BLaER1 (cell line): ENCODE measurements at regions not wholly inside any gene's neighbourhood (a gene's known extent, or its start where the extent isn't known, plus 50 kb on each side); places are given as distances from the start of the nearest gene placed in this dataset.

Source experiments
- H3K27ac ChIP-seq: shearing (Covaris generic); formaldehyde crosslinking; 2 replicates; pipeline ENCODE4 v1.8.1; 2022
- H3K27me3 ChIP-seq: shearing (Covaris generic); formaldehyde crosslinking; 2 replicates; pipeline ENCODE4 v1.8.1; 2022
- H3K36me3 ChIP-seq: shearing (Covaris generic); formaldehyde crosslinking; 2 replicates; pipeline ENCODE4 v1.8.1; 2022
- H3K4me1 ChIP-seq: shearing (Covaris generic); formaldehyde crosslinking; 2 replicates; pipeline ENCODE4 v1.8.1; 2022
- H3K4me2 ChIP-seq: shearing (Covaris generic); formaldehyde crosslinking; 2 replicates; pipeline ENCODE4 v1.8.1; 2022
- H3K4me3 ChIP-seq: shearing (Covaris generic); formaldehyde crosslinking; 2 replicates; pipeline ENCODE4 v1.8.1; 2022
- H3K9ac ChIP-seq: shearing (Covaris generic); formaldehyde crosslinking; 2 replicates; pipeline ENCODE4 v1.8.1; 2022
- H3K9me3 ChIP-seq: shearing (Covaris generic); formaldehyde crosslinking; 2 replicates; pipeline ENCODE4 v1.8.1; 2022
- H4K20me1 ChIP-seq: shearing (Covaris generic); formaldehyde crosslinking; 2 replicates; pipeline ENCODE4 v1.8.1; 2022
- Cebpa-rat ChIP-seq: shearing (Covaris generic); IDR thresholded peaks from 2 replicates; pipeline ENCODE4 v1.8.1; 2022

DNA sequence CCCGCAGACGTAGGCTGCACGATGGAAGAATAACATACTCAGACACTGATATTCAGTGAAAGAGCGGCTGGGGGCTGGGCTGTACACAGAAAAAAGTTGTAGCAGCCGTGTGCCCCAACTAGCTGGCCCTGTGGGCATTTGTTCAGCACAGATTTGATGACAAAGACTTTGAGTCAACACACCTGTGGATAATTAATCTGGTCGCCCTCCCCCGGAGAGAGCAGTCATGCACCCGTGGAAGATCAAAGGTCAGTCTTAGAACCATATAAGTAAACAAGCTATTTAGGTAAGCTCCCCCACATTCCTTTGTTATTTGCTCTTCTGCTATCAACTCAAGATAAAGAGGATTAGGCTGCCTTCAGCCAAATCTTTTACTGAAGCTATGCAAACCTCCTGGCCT, 148.4 kb upstream of the HMCN1 start:
- Histone ChIP-seq H3K27me3 (no peaks in the 10 kb centered on the region), H3K9me3 (peaks cover 34% of the 10 kb centered on the region), H3K4me2 (no peak overlapping the region), H3K27ac (no peak overlapping the region), H3K4me1 (no peaks in the 10 kb centered on the region), H3K4me3 (no peak overlapping the region), H4K20me1 (no peaks in the 10 kb centered on the region), H3K9ac (no peak overlapping the region), H3K36me3 (no peaks in the 10 kb centered on the region)
- TF ChIP-seq Cebpa-rat, result no peak

DNA sequence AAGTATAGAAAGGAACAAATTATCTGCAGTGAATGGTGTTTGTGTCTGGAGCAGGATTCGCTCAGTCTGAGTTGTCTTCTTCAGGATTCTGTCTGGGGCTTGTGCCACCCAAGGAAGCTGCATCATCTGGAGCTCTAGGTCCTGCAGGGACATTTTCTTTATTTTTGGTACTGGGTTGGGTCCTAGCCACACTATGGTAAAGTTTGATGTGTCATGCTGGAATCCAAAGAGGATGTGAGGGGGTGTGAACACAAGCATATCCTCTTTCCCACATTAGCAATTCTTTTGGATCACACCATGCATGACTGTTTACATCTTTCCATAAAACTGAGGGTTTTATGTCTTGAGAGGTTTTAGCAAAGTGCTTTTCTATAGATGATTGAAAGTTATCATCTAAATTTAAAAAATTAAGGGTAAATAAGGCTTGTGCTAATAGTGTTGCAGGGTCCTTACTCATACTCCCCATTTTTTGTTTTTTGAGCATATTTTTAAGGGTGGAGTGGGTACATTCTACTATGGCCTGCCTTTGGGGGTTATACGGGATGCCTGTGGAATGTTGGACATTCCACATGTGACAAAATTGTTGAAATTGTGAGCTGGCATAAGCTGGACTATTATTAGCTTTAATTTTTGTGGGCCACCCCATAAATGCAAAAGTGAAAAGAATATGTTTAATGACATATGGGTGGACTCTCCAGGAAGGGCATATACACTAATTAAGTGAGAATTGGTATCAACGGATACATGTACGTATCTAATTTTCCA, 152.0 kb upstream of the HMCN1 start:
- Histone ChIP-seq H3K4me1 (no peaks in the 10 kb centered on the region), H3K4me2 (no peak overlapping the region), H3K4me3 (no peak overlapping the region), H3K9ac (no peak overlapping the region), H3K36me3 (no peaks in the 10 kb centered on the region), H4K20me1 (no peaks in the 10 kb centered on the region), H3K9me3 (peaks cover 69% of the 10 kb centered on the region), H3K27ac (no peak overlapping the region), H3K27me3 (no peaks in the 10 kb centered on the region)
- TF ChIP-seq Cebpa-rat, result no peak

GRCh38 chr1:185581020-185581419, 153.2 kb upstream of the HMCN1 start:
- no peak overlapping the region for H3K27ac ChIP-seq
- no peaks in the 10 kb centered on the region for H4K20me1 ChIP-seq
- no peaks in the 10 kb centered on the region for H3K27me3 ChIP-seq
- no peak overlapping the region for H3K4me2 ChIP-seq
- H3K36me3 ChIP-seq, result no peaks in the 10 kb centered on the region
- H3K9me3 ChIP-seq, result peaks cover 70% of the 10 kb centered on the region
- H3K4me1 ChIP-seq, result no peaks in the 10 kb centered on the region
- H3K9ac ChIP-seq, result no peak overlapping the region
- H3K4me3 ChIP-seq, result no peak overlapping the region
- TF ChIP-seq Cebpa-rat, result no peak

- Histone ChIP-seq H3K4me3 (no peak overlapping the region), H3K9me3 (peaks cover 54% of the 10 kb centered on the region), H3K27me3 (no peaks in the 10 kb centered on the region), H4K20me1 (no peaks in the 10 kb centered on the region), H3K9ac (no peak overlapping the region), H3K27ac (no peak overlapping the region), H3K4me2 (no peak overlapping the region), H3K36me3 (no peaks in the 10 kb centered on the region), H3K4me1 (no peaks in the 10 kb centered on the region)
- TF ChIP-seq Cebpa-rat, result no peak
Measured at GRCh38 chr1:185578293-185578692, 155.9 kb upstream of the HMCN1 start.

- Histone ChIP-seq H3K4me2 (no peak overlapping the region), H3K4me3 (no peak overlapping the region), H3K9me3 (peaks cover 21% of the 10 kb centered on the region), H4K20me1 (no peaks in the 10 kb centered on the region), H3K9ac (no peak overlapping the region), H3K4me1 (no peaks in the 10 kb centered on the region), H3K27ac (no peak overlapping the region), H3K36me3 (no peaks in the 10 kb centered on the region), H3K27me3 (no peaks in the 10 kb centered on the region)
- TF ChIP-seq Cebpa-rat, result no peak
Measured at GRCh38 chr1:185574139-185574875, 159.9 kb upstream of the HMCN1 start.

DNA sequence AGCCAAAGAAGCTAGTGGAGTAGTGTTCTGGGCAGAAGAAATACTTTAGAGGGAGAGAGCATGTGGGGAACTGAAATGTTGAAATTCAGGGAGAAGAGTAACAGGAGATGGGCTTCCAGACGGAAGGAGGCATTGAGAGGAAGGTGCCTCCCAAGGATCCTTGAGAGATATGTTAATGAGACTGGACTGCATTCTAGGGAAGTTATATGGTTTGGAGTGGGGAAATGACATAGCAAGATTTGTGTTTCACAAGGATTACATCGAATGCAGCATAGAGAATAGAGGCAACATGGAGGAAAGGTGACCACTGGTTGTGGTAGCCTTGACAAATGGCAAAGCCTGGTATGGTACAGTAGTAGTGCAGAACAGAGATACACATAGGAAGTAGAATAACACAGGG, 160.5 kb upstream of the HMCN1 start:
- TF ChIP-seq Cebpa-rat, result no peak
- Histone ChIP-seq H4K20me1 (no peaks in the 10 kb centered on the region), H3K9me3 (peaks cover 14% of the 10 kb centered on the region), H3K36me3 (no peaks in the 10 kb centered on the region), H3K27ac (no peak overlapping the region), H3K9ac (no peak overlapping the region), H3K4me1 (peaks cover under 1% of the 10 kb centered on the region; the same call in 1 of the 2 replicates), H3K27me3 (no peaks in the 10 kb centered on the region), H3K4me2 (no peak overlapping the region), H3K4me3 (no peak overlapping the region)

- TF ChIP-seq Cebpa-rat, result no peak
- H3K4me2 ChIP-seq, result no peak overlapping the region
- H3K9me3 ChIP-seq, result peaks cover 9% of the 10 kb centered on the region
- H3K4me1 ChIP-seq, result peaks cover 5% of the 10 kb centered on the region; the same call in 1 of the 2 replicates
- H4K20me1 ChIP-seq, result no peaks in the 10 kb centered on the region
- no peaks in the 10 kb centered on the region for H3K27me3 ChIP-seq
- H3K27ac ChIP-seq, result no peak overlapping the region
- H3K9ac ChIP-seq, result no peak overlapping the region
- H3K36me3 ChIP-seq, result no peaks in the 10 kb centered on the region
- no peak overlapping the region for H3K4me3 ChIP-seq
Measured at GRCh38 chr1:185573162-185573561, 161.0 kb upstream of the HMCN1 start.

DNA sequence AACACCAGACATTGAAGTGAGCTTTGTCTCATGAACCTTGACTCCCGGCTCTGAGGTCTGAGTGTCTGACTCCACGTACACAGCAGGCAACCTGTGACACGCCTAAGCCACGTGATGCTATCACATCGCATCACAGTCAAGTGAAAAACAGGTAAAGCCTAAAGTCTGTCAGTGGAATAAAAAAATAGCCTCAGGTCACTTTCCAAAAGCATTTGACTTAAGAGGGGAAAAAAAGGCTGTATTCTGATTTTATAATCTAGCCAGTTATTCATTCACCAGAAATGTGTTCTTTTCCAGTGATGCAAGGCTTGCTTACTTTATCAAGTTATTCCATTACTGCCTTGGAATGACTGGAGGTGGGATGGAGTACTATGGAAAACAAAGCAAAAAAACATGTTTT, 163.2 kb upstream of the HMCN1 start:
- H3K9me3 ChIP-seq, result no peaks in the 10 kb centered on the region
- no peaks in the 10 kb centered on the region for H4K20me1 ChIP-seq
- no peaks in the 10 kb centered on the region for H3K27me3 ChIP-seq
- no peak overlapping the region for H3K4me2 ChIP-seq
- H3K36me3 ChIP-seq, result no peaks in the 10 kb centered on the region
- H3K4me3 ChIP-seq, result no peak overlapping the region
- TF ChIP-seq Cebpa-rat, result no peak
- H3K27ac ChIP-seq, result no peak overlapping the region
- H3K9ac ChIP-seq, result no peak overlapping the region
- H3K4me1 ChIP-seq, result peaks cover 25% of the 10 kb centered on the region

GRCh38 chr1:185568155-185569123, 165.8 kb upstream of the HMCN1 start:
- Histone ChIP-seq H3K4me2 (no peak overlapping the region), H3K4me3 (no peak overlapping the region), H3K4me1 (peaks cover 27% of the 10 kb centered on the region), H4K20me1 (no peaks in the 10 kb centered on the region), H3K27ac (no peak overlapping the region), H3K9me3 (no peaks in the 10 kb centered on the region), H3K36me3 (no peaks in the 10 kb centered on the region), H3K27me3 (no peaks in the 10 kb centered on the region), H3K9ac (no peak overlapping the region)
- TF ChIP-seq Cebpa-rat, result no peak
